SK-N-DZ (cell line): ENCODE measurements at regions not wholly inside any gene's neighbourhood (a gene's known extent, or its start where the extent isn't known, plus 50 kb on each side); places are given as distances from the start of the nearest gene placed in this dataset.
A peak's percentile ranks its signal among the peaks of the same experiment; 100 is the strongest.
"Not testable (repeated sequence)": the region's sequence is repeated elsewhere in the genome, so short reads cannot be mapped to it uniquely, and the experiment has no call there.

Source experiments
- DNase-seq: peaks from one replicate; pipeline ENCODE4 v3.0.0-alpha.2; 2015; ENCODE audit warnings: low spot score

DNA sequence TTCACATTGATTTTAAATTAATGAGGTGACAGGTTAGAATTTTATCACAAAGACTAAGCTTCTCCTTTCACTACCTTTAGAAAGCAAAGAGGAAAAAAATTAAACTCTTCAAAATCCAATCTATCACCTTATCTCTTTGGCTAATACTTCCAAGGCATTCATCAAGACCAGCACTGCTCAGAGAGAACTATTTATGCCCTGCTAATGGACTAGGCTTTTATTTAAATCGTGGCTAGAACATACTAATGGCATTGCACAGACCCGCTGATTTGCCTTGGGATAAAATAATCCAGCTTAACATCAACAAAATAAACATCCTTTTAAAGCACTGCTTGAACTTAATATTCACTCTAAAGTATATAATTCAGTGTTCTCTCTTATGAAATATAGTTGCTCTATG is 880.4 kb downstream of the HACE1 start:
- DNase-seq: no peak

DNA sequence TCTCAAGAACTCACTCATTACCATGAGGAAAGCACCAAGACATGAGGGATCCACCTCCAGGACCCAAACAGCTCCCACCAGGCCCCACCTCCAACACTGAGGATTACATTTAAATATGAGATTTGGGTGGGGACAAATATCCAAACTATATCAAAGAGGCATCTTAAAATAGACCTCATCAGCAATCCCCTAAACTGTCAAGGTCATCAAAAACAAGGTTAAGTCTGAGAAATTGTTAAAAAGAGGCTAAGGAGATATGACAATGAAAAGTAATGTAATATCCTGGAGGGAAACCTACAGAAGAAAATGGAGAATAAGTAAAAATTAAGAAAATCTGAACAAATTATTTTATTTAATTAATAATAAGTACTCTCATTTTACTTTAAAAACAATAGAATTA is 922.3 kb downstream of the HACE1 start:
- no peak for DNase-seq

DNA sequence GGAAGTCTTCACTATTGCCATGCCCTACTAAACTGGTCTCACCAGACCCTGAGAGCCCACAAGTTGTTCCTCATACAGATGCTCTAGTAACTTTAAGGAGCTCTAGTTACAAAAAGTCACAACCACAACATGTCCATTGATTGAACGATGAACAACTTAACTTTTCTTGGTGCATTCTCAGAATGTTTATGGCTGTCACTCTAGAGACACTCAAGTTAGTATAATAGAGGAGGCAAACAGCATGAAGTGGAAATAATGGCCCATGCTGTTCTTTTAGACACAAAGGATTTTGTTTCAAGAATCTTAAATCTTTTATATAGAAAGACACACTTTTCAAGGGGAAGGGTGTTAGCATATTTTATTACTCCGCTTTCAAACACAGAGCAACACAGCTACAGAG is 934.4 kb downstream of the HACE1 start:
- no peak for DNase-seq

DNA sequence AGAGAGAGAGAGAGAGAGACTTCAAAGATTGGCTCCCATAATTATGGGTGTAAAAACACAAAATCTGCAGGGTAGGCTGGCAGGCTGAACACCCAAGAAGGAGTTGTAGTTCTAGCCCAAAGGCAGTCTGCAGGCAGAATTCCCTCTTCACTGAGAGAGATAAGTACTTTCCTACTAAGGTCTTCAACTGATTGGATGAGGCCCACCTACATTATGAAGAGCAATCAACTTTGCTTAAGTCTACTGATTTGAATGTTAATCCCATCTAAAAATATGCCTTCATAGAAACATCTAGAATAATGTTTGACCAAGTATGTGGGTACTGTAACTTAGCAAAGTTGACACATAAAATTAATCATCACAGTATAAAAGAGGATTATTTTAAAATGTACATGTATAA is 949.7 kb downstream of the HACE1 start:
- no peak for DNase-seq

DNA sequence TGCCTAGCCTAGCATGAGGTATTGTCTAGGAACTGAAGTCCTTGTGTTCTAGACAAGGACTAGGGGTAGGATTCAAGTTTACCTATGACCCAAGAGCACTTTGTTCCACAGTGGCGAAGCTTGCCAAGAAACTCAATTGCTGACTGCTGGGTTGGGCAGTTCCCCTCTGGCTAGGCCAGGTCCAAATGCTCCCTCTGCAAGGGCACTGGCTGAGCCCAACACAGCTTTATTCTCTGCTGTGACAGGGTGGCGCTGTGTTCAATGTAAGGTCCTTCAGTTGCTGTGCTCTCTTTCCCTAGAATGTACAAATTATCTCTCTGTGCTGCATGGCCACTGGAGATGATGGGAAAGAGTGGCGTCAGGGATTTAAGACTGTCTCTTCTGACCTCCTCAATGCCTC is 950.8 kb downstream of the HACE1 start:
- no peak for DNase-seq

DNA sequence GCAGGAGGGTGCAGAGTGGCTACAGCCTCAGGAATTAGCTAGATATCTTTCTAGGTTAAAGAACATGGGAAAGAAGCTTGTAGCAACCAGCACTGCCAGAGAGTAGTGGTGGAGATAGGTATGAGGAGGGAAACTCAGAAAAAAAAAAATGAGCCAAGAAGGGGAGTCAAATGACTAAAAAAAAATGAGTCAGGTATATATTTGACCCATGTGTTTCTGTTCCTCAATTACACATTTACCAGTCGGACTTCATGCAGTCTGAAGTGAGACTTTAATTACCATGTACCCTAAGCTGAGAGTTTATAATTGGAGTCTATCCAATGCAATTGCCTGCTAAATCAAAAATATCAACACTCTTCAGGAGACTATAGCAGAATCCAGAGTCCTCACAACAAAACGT is 964.6 kb downstream of the HACE1 start:
- DNase-seq: no peak

DNA sequence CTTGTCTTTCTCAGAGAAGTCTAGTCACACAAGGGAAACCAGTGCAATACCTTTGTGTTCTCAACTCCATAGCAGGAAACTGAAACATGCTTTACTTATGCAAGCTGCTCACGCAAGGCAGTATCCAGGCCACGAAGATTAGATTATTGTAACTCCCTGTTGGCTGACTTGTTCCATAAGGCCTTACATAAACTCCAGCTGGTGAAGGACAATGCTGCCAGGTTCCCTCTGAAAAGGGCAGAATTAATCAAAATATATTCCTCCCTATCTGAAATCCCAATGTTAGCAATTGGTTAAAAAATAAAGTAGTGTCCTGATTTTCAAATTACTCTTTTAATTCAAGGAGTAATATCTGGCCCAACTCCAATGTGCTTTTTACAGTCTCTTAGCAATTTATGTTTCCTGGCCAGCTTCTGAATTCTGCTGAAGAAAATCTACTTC is 966.6 kb downstream of the HACE1 start:
- DNase-seq: peak; percentile 74

DNA sequence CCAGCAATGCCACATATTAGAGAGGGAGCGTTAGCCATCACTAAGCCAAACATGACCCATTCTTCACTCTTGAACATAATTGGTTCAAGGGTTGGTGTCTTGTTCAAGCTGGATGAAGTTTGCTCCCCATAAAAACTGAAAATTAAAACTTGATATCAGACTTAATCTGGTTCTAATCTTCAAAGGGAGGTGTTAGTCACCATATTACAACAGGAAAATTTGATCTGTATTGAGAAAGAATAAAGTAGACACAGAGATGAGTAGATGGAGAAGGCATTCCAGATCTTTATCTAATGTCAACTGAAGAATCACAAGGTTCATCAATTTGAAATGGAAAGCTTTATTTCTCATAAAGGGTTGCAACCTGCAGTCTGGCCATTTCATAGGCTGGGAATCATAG is 972.8 kb downstream of the HACE1 start:
- DNase-seq: no peak

DNA sequence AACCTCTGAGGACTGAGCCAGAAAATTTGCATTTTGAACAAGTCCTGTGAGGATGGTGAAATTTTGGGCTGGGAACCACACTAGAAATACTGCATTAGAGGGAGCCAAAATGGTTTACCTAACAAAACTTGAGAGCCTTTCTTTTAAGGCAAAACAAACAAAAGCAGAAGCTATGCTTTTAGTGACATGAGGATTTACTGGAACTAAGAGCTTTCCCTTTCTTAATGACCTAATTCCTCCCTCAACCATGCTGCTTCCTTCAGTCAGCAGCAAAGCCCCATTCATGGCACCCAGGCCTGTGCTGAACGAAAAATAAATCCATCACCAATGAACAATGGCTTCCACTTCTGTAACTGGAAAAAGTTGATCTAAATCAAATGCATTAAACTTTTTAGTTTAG is 974.3 kb downstream of the HACE1 start:
- DNase-seq: no peak

DNA sequence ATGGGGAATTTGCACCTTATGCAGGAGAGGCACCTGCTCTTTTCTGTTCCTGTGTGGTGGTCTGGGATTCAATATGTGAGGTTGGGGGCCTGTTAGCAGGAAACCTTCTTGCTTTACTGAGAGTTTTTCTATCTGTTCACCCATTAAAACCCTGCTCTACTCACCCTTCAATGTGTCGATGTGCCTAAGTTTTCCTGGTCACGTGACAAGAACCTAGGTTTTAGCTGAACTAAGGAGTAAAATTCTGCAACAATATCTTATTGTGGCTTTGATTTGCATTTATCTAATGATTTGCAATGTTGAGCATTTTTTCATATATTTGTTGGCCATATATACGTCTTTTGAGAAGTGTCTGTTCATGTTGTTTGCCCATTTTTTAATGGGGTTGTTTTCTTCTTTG is 979.9 kb downstream of the HACE1 start:
- no peak for DNase-seq

DNA sequence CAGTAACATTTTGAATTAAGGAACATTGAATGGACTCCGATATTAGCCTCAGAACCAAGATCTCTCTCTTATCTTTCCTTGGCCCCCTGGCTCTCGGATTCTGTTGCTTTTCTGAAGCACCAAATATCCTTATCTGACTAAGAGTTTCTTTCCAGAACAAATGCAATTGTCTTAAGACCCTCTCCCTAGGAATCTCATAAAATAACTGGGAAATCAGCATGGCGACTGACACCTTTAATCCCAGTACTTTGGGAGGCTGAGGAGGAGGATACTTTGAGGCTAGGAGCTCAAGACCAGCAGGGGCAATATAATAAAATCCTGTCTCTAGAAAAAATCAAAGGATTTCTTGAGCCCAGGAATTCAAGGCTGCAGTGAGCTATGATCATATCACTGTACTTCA is 984.5 kb downstream of the HACE1 start:
- DNase-seq: no peak

DNA sequence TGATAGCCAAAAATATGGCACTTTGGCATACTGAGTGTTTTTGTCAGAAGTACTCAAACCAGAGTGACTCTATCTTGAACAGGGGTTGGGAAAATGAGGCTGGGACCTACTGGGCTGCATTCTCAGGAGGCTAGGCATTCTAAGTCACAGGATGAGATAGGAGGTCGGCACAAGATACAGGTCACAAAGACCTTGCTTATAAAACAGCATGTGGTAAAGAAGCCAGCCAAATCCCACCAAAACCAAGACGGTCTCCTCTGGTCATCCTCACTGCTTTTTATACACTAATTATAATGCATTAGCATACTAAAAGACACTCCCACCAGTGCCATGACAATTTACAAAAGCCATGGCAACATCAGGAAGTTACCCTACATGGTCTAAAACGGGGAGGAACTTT is 985.1 kb downstream of the HACE1 start:
- DNase-seq: no peak

DNA sequence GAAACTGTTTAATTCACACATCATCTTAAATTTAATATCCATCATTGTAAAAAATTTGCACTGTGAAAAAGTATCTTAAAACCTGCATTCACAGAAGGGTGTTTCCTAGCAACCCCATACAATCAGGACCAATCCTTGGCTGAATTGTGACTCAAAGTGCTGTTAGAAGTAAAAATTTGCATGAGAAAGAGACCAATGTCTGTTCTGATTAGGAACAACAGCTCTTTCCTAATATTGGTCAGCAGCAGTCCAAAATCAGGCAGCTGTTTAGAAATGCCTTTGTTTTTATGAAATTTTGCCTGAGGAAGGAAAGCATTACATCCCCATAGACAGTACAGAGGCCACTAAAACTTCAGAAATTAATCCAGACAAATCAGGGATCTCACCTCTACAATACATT is 987.0 kb downstream of the HACE1 start:
- no peak for DNase-seq

DNA sequence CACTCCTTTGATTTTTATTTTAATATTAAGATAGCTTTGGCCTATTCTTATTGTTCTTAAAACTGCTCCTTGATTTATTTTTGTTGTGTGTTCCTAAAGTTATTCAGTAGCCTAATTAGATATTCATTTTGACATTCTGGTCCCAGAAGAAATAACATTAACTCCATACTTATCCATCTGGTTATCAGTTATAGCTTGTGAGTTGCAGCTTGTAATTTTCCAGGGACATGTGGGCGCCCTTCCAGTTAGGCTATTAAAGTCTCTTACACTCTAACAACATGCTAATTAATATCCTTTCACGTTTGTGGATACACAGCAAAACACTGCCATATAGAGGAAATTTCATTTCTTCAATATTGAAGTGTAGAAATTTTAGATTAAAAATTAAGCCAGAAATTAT is 987.5 kb downstream of the HACE1 start:
- peak; percentile 9 for DNase-seq

DNA sequence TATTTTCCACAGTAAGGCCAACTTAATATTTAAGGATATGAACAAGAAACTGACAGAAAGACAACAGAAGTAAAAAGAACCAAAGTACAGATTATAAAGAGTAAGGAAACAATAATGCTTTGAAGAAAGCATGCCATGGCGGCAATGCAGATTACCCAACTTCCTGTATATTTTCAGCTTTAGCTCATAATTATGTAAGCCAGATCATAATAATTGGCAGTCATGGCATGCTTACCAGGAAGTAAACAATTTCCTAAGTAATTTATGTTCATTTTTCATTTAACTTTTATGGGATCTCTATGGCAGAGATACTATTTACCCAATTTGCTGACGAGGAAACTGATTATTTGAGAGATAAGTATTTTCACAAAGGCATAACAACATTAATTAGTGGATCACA is 988.7 kb downstream of the HACE1 start:
- no peak for DNase-seq

DNA sequence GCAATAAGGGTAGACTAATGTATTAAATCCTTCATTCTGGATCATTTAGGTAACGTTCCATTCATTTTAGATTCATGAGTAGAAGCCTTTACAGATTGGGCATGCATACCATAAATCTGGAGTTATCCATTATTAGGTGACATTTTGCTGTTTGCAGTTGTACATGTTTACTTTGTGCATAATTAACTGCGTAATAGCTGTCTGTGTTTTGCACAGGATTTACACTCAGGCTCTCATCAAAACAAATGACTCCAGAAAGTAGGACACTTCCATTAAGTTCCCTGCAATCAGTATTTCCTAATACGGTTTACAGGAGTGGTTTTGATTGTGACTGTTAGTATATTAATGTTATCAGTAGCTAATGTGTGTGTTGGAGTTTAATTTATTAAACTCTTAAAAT is 997.4 kb downstream of the HACE1 start:
- no peak for DNase-seq

DNA sequence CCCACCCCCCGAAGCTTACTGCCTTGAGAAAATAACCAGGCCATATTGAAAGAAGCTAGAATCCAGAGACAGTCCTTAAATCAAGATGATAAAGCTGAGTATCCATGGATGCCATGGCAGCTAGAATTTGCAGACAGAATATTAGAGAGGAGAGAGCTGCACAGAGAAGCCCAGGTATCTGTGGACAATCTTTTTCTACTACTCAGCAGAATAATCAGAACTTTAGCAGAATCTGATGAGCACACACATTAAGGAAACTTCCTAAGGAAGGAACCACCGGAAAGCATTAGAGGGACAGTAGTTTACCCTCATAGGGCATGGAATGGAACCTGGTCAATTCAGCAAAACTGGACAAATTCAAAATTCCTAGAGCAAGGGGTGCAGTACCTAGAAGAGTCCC is 1001.7 kb downstream of the HACE1 start:
- no peak for DNase-seq

DNA sequence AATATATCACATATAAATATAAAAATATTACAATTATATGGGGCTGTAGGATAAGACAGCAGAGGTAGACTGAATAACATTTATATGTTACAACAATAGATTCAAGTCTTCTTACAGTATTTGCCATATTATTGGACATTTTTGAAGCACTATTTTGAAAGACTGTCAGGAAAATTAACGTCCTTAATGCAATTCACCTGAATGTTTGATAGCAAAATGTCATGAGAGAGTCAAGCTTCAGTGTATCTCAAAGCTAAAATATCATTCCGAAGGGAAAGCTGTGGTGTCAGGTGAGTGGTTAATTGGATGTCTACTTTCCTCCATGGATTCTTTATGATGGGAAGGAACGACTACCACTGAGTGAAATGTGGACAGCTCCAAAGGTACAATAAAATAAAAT is 1004.0 kb downstream of the HACE1 start:
- DNase-seq: no peak

DNA sequence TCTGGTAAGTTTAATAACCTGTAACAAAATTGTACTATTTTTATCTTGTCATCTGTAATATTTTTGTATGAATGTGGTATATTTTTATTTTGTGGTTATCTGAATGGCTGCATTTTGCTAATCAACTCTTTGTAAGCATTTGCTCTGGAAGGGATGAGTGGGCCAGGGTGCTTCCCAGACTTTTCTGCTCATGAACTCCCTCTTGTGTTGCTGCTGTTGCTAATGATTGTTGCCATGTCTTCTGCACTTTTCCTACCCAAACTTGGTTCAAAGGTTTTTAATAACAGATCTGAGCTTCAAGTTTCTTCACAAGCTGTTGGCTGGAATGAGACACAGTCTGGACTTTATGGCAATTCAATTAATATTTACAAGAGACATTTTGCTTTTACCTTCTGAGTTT is 1005.7 kb downstream of the HACE1 start:
- DNase-seq: no peak

DNA sequence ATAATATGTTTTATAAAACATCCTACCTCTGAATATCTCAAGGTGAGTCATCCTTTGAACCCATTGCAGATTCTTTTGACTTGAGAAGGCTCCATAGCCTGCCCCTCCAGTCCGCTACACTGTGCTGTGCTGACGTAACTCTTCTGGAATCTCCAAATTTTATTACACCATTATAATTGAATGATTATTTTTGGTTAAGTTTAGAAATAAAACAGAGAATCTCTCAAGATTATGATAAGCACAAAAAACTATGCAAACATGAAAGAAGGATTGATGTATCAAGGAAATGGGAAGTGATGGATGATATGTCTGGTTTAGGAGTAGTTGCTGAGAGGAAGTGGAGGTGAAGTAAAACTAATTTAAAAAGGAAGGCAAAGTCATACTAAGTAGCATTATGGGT is 1021.3 kb downstream of the HACE1 start:
- no peak for DNase-seq

DNA sequence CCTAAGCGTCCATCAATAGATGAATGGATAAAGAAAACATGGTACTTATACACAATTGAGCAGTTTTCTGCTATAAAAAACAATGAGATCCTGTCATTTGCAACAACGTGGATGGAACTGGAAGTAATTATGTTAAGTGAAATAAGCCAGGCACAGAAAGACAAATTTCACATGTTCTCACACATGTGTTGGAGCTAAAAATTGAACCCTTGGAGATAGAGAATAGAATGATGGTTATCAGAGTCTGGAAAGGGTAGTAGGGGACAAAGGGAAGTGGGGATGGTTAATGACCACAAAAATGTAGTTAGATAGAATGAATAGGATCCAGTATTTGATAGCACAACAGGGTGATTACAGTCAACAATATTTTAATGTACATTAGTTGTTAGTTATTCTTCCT is 1033.5 kb downstream of the HACE1 start:
- peak; percentile 43 for DNase-seq

DNA sequence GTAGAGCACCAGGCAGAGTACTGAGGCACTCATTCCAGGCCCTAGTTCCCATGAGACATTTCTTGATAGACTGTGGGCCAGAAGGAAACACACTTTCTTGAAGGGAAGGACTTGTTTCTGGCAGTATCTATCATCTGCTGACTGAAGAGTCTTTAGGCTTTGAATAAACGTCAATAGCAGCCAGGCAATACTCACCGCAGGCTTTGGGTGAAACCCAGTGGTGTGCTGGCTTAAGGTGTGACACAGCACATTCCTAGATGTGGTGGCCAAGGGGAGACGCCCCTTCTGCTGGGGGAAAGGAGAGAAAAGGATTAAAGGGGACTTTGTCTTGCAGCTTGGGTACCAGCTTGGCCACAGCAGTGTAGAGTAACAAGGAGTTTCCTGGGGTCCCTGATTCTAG is 1039.6 kb downstream of the HACE1 start:
- no peak for DNase-seq

DNA sequence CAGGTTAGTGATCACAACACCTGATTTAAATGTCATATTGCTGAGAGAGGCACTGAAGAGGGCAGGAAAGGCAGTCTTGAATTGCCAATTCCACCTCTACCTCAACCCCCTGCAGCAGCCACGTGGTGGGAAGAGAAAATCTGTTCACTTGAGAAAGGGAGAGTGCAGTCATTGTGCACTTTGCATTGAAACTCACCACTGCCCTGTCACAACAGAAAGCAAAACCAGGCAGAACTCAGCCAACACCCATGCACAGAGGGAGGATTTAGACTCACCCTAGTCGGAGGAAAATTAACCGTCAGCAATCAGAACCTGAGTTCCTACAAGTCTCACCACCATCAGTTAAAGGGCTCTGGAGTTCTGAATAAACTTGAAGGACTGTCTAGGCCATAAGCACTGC is 1040.2 kb downstream of the HACE1 start:
- DNase-seq: no peak

DNA sequence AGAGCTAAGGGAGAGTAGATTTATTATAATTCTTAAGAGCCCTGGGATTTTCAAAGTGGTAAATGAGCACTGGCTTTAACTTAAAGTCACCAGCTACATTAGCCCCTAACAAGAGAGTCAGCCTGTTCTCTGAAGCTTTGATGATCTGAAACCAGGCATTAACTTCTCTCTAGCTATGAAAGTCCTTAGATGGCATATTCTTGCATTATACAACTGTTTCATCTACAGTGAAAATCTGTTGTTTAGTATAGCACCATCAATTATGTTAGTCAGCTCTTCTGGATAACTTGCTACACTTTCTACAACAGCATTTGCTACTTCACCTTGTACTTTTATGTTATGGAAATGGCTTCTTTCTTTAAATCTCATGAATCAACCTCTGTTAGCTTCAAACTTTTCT is 1046.7 kb downstream of the HACE1 start:
- DNase-seq: no peak

DNA sequence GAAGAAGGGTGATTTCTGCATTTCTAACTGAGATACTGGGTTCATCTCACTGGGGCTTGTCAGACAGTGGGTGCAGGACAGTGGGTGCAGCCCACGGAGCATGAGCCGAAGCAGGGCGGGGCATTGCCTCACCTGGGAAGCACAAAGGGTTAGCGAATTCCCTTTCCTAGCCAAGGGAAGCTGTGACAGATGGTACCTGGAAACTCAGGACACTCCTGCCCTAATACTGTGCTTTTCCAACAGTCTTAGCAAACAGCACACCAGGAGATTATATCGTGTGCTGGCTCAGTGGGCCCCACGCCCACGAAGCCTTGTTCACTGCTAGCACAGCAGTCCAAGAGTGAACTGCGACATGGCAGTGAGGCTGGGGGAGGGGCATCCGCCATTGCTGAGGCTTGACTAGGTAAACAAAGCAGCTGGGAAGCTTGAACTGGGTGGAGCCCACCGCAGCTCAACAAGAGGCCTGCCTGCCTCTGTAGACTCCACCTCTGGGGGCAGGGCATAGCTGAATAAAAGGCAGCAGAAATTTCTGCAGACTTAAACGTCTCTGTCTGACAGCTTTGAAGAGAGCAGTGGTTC is 1057.7 kb downstream of the HACE1 start:
- not testable (repeated sequence) for DNase-seq
